ENCODE measurements at regions not wholly inside any gene's neighbourhood (a gene's known extent, or its start where the extent isn't known, plus 50 kb on each side); places are given as distances from the start of the nearest gene placed in this dataset.
"Not testable (repeated sequence)": the region's sequence is repeated elsewhere in the genome, so short reads cannot be mapped to it uniquely, and the experiment has no call there.

GRCh38 chr4:67412153-67412712, 133.1 kb downstream of the CENPC start:
- not testable (repeated sequence) for DNase-seq

- DNase-seq: no peak
These were observed 142.0 kb downstream of the CENPC start for GRCh38 chr4:67403342-67403741.

- DNase-seq: no peak
These were observed 143.4 kb downstream of the CENPC start for GRCh38 chr4:67401902-67402301.

GRCh38 chr4:67397931-67398330, 147.4 kb downstream of the CENPC start:
- DNase-seq: no peak

GRCh38 chr4:67397031-67397430, 148.3 kb downstream of the CENPC start:
- DNase-seq: no peak

- DNase-seq: no peak
These were observed 149.3 kb downstream of the CENPC start for GRCh38 chr4:67396008-67396407.

- DNase-seq: no peak
These were observed 150.4 kb downstream of the CENPC start for GRCh38 chr4:67394879-67395278.

GRCh38 chr4:67393699-67394281, 151.5 kb downstream of the CENPC start:
- DNase-seq: peak; percentile 12

GRCh38 chr4:67393007-67393406, 152.3 kb downstream of the CENPC start:
- DNase-seq: no peak

GRCh38 chr4:67381406-67381804, 163.9 kb downstream of the CENPC start:
- DNase-seq: not testable (repeated sequence)

GRCh38 chr4:67380702-67381405, 164.4 kb downstream of the CENPC start:
- not testable (repeated sequence) for DNase-seq

- DNase-seq: no peak
These were observed 165.1 kb downstream of the CENPC start for GRCh38 chr4:67380154-67380553.

- no peak for DNase-seq
These were observed 170.0 kb downstream of the CENPC start for GRCh38 chr4:67375291-67375690.

GRCh38 chr4:67371615-67372014, 173.7 kb downstream of the CENPC start:
- no peak for DNase-seq

- DNase-seq: no peak
These were observed 178.9 kb downstream of the CENPC start for GRCh38 chr4:67366311-67366861.

- no peak for DNase-seq
These were observed 179.6 kb downstream of the CENPC start for GRCh38 chr4:67365661-67366245.

GRCh38 chr4:67355806-67356205, 189.5 kb downstream of the CENPC start:
- no peak for DNase-seq

- no peak for DNase-seq
These were observed 198.6 kb downstream of the CENPC start for GRCh38 chr4:67346654-67347053.

GRCh38 chr4:67344594-67345380, 200.5 kb downstream of the CENPC start:
- no peak for DNase-seq

GRCh38 chr4:67343199-67343598, 202.1 kb downstream of the CENPC start:
- DNase-seq: no peak

- DNase-seq: no peak
These were observed 203.0 kb downstream of the CENPC start for GRCh38 chr4:67342291-67342690.

GRCh38 chr4:67333664-67334063, 211.6 kb downstream of the CENPC start:
- DNase-seq: no peak

- no peak for DNase-seq
These were observed 212.7 kb downstream of the CENPC start for GRCh38 chr4:67332627-67333026.
